Osteocyte (in vitro differentiated cells): ENCODE measurements at regions not wholly inside any gene's neighbourhood (a gene's known extent, or its start where the extent isn't known, plus 50 kb on each side); places are given as distances from the start of the nearest gene placed in this dataset.

Experiments
- DNase-seq: peaks from one replicate; pipeline ENCODE4 v3.0.0; 2021; ENCODE audit warnings: mixed read lengths; ENCODE audit not compliant: unreplicated experiment; ENCODE audit errors: extremely low spot score
- H3K27ac Mint-ChIP-seq: one replicate; pipeline ENCODE4 v1.8.0; 2021; ENCODE audit warnings: mild to moderate bottlenecking, mixed read lengths; ENCODE audit not compliant: unreplicated experiment
- H3K27me3 Mint-ChIP-seq: one replicate; pipeline ENCODE4 v1.8.0; 2021; ENCODE audit warnings: mixed read lengths; ENCODE audit not compliant: unreplicated experiment
- H3K36me3 Mint-ChIP-seq: one replicate; pipeline ENCODE4 v1.8.0; 2021; ENCODE audit warnings: mixed read lengths; ENCODE audit not compliant: unreplicated experiment
- H3K4me1 Mint-ChIP-seq: one replicate; pipeline ENCODE4 v1.8.0; 2021; ENCODE audit warnings: mixed read lengths; ENCODE audit not compliant: unreplicated experiment
- H3K4me3 Mint-ChIP-seq: one replicate; pipeline ENCODE4 v1.8.0; 2021; ENCODE audit warnings: mild to moderate bottlenecking, moderate library complexity, mixed read lengths; ENCODE audit not compliant: unreplicated experiment
- H3K9me3 Mint-ChIP-seq: one replicate; pipeline ENCODE4 v1.8.0; 2021; ENCODE audit warnings: mixed read lengths; ENCODE audit not compliant: unreplicated experiment
- CTCF ChIP-seq: fragments of 200-600 bp; sonication (generic); IDR thresholded peaks from 2 replicates; pipeline ENCODE4 v1.5.0; 2021; ENCODE audit warnings: antibody characterized with exemption, mild to moderate bottlenecking, moderate library complexity

GRCh38 chr20:23266530-23267398 lies 83.8 kb upstream of the NXT1 start:
- no peak overlapping the region for H3K4me3 Mint-ChIP-seq
- no peaks in the 10 kb centered on the region for H3K27me3 Mint-ChIP-seq
- H3K36me3 Mint-ChIP-seq = no peaks in the 10 kb centered on the region
- peak; percentile 59 for DNase-seq
- H3K27ac Mint-ChIP-seq = no peak overlapping the region
- peaks cover 11% of the 10 kb centered on the region for H3K9me3 Mint-ChIP-seq
- TF ChIP-seq CTCF = no peak
- peaks cover 33% of the 10 kb centered on the region for H3K4me1 Mint-ChIP-seq

GRCh38 chr20:23265226-23265625 lies 85.4 kb upstream of the NXT1 start:
- TF ChIP-seq CTCF = no peak
- H3K36me3 Mint-ChIP-seq = no peaks in the 10 kb centered on the region
- H3K27ac Mint-ChIP-seq = no peak overlapping the region
- DNase-seq = peak; percentile 79
- H3K27me3 Mint-ChIP-seq = no peaks in the 10 kb centered on the region
- H3K9me3 Mint-ChIP-seq = peaks cover 11% of the 10 kb centered on the region
- H3K4me3 Mint-ChIP-seq = no peak overlapping the region
- peaks cover 20% of the 10 kb centered on the region for H3K4me1 Mint-ChIP-seq

GRCh38 chr20:23264545-23264944 lies 86.0 kb upstream of the NXT1 start:
- Mint-ChIP-seq H3K4me1 (peaks cover 13% of the 10 kb centered on the region), H3K27ac (no peak overlapping the region), H3K27me3 (no peaks in the 10 kb centered on the region), H3K9me3 (peaks cover 11% of the 10 kb centered on the region), H3K36me3 (no peaks in the 10 kb centered on the region), H3K4me3 (no peak overlapping the region)
- TF ChIP-seq CTCF = no peak
- peak; percentile 53 for DNase-seq

- TF ChIP-seq CTCF = no peak
- H3K27me3 Mint-ChIP-seq = no peaks in the 10 kb centered on the region
- no peak overlapping the region for H3K4me3 Mint-ChIP-seq
- no peaks in the 10 kb centered on the region for H3K9me3 Mint-ChIP-seq
- no peaks in the 10 kb centered on the region for H3K36me3 Mint-ChIP-seq
- H3K27ac Mint-ChIP-seq = no peak overlapping the region
- H3K4me1 Mint-ChIP-seq = peaks cover 34% of the 10 kb centered on the region
- DNase-seq = peak; percentile 48
Measured at GRCh38 chr20:23260181-23260840, 90.3 kb upstream of the NXT1 start.

GRCh38 chr20:23258747-23259121 lies 91.9 kb upstream of the NXT1 start:
- no peak overlapping the region for H3K4me3 Mint-ChIP-seq
- H3K27me3 Mint-ChIP-seq = no peaks in the 10 kb centered on the region
- DNase-seq = peak; percentile 32
- peaks cover 42% of the 10 kb centered on the region for H3K4me1 Mint-ChIP-seq
- no peaks in the 10 kb centered on the region for H3K36me3 Mint-ChIP-seq
- peak overlapping the region; percentile 83 for H3K27ac Mint-ChIP-seq
- no peak for TF ChIP-seq CTCF
- no peaks in the 10 kb centered on the region for H3K9me3 Mint-ChIP-seq
